GM21423 (cell line): ENCODE measurements at regions not wholly inside any gene's neighbourhood (a gene's known extent, or its start where the extent isn't known, plus 50 kb on each side); places are given as distances from the start of the nearest gene placed in this dataset.
"Not testable (repeated sequence)": the region's sequence is repeated elsewhere in the genome, so short reads cannot be mapped to it uniquely, and the experiment has no call there.

ENCODE experiments used
- ATAC-seq: cut with Tn5 transposase; IDR thresholded peaks from one replicate; pipeline ENCODE4 v1.9.1; 2021; ENCODE audit warnings: mild to moderate bottlenecking, moderate library complexity; ENCODE audit not compliant: unreplicated experiment

GRCh38 chr11:127994736-127995135 lies 592.6 kb downstream of the ETS1 start:
- ATAC-seq, result no peak

- no peak for ATAC-seq
Observed at GRCh38 chr11:127993788-127994187, 593.6 kb downstream of the ETS1 start.

- ATAC-seq, result no peak
Observed at GRCh38 chr11:127993281-127993680, 594.1 kb downstream of the ETS1 start.

- ATAC-seq, result no peak
Observed at GRCh38 chr11:127986073-127986472, 601.3 kb downstream of the ETS1 start.

- no peak for ATAC-seq
Observed at GRCh38 chr11:127972816-127973215, 614.5 kb downstream of the ETS1 start.

- ATAC-seq, result no peak
Observed at GRCh38 chr11:127971448-127971847, 615.9 kb downstream of the ETS1 start.

GRCh38 chr11:127966821-127967220 lies 620.5 kb downstream of the ETS1 start:
- no peak for ATAC-seq

- no peak for ATAC-seq
Observed at GRCh38 chr11:127965939-127966668, 621.3 kb downstream of the ETS1 start.

GRCh38 chr11:127962416-127962815 lies 624.9 kb downstream of the ETS1 start:
- no peak for ATAC-seq

- ATAC-seq, result no peak
Observed at GRCh38 chr11:127950162-127950561, 637.2 kb downstream of the ETS1 start.

GRCh38 chr11:127943763-127944162 lies 643.6 kb downstream of the ETS1 start:
- no peak for ATAC-seq

GRCh38 chr11:127943152-127943551 lies 644.2 kb downstream of the ETS1 start:
- ATAC-seq, result no peak

GRCh38 chr11:127941554-127941953 lies 645.8 kb downstream of the ETS1 start:
- not testable (repeated sequence) for ATAC-seq

- no peak for ATAC-seq
Observed at GRCh38 chr11:127939000-127939399, 648.4 kb downstream of the ETS1 start.

GRCh38 chr11:127935081-127935480 lies 652.3 kb downstream of the ETS1 start:
- ATAC-seq, result no peak

- not testable (repeated sequence) for ATAC-seq
Observed at GRCh38 chr11:127933961-127934360, 653.4 kb downstream of the ETS1 start.

- no peak for ATAC-seq
Observed at GRCh38 chr11:127931803-127932202, 655.6 kb downstream of the ETS1 start.

GRCh38 chr11:127926721-127927120 lies 660.6 kb downstream of the ETS1 start:
- no peak for ATAC-seq

- ATAC-seq, result no peak
Observed at GRCh38 chr11:127925475-127925874, 661.9 kb downstream of the ETS1 start.

GRCh38 chr11:127919206-127920000 lies 668.0 kb downstream of the ETS1 start:
- ATAC-seq, result no peak

- ATAC-seq, result no peak
Observed at GRCh38 chr11:127902382-127902781, 685.0 kb downstream of the ETS1 start.
